SK-N-SH (cell line): ENCODE measurements at regions not wholly inside any gene's neighbourhood (a gene's known extent, or its start where the extent isn't known, plus 50 kb on each side); places are given as distances from the start of the nearest gene placed in this dataset.

ENCODE experiments used
- CTCF ChIA-PET: fragments of 300-600, 350-600 bp; formaldehyde crosslinking; extraction: SDS; loops from one replicate; lab custom pipeline; 2021; lab: Yijun Ruan, JAX
- POLR2A ChIA-PET: fragments of 350-600 bp; sonication (Branson Sonifier 250); formaldehyde crosslinking; extraction: SDS; loops from one replicate; lab custom pipeline; 2020; ENCODE audit warnings: antibody characterized with exemption, inconsistent platforms; lab: Yijun Ruan, JAX
- DNase-seq: peaks from one replicate; pipeline ENCODE4 v3.0.0; 2012
- H2AFZ ChIP-seq: fragments of 200-600 bp; sonication (generic); 2 replicates; pipeline ENCODE4 v1.8.1; 2016; ENCODE audit warnings: antibody characterized with exemption, mild to moderate bottlenecking, low read depth
- H3F3A ChIP-seq: fragments of 200-600 bp; sonication (generic); replicated peaks from 2 replicates; pipeline ENCODE3; 2016; ENCODE audit warnings: antibody characterized with exemption, mild to moderate bottlenecking; ENCODE audit not compliant: insufficient read depth
- H3K27ac ChIP-seq, 2 experiments: fragments of 200-500 bp in 1 of 2; fragments of 200-600 bp in 1 of 2; sonication (Bioruptor generic) in 1 of 2; sonication (generic), shearing (Covaris generic) in 1 of 2; 2 replicates each; pipeline versions ENCODE4 v1.5.1 to v1.6.1; 2014 to 2016; ENCODE audit warnings: low read depth in 2 of 2, inconsistent platforms in 1 of 2, low read length in 1 of 2, mild to moderate bottlenecking in 1 of 2, mixed read lengths in 1 of 2
- H3K27me3 ChIP-seq: fragments of 200-600 bp; sonication (generic), shearing (Covaris generic); 2 replicates; pipeline ENCODE4 v1.6.1; 2016; ENCODE audit warnings: mixed run types; ENCODE audit not compliant: insufficient read depth
- H3K36me3 ChIP-seq, 2 experiments: fragments of 200-500 bp in 1 of 2; fragments of 200-600 bp in 1 of 2; sonication (Bioruptor generic) in 1 of 2; sonication (generic) in 1 of 2; replicated peaks in 1 of 2; 2 replicates each; pipeline versions ENCODE3 to v1.5.1; 2014 to 2016; ENCODE audit warnings: low read length in 1 of 2, mild to moderate bottlenecking in 1 of 2; ENCODE audit not compliant: insufficient read depth in 2 of 2, control insufficient read depth in 1 of 2
- H3K4me1 ChIP-seq, 2 experiments: fragments of 200-500 bp in 1 of 2; fragments of 200-600 bp in 1 of 2; sonication (Bioruptor generic) in 1 of 2; sonication (generic), shearing (Covaris generic) in 1 of 2; 2 replicates each; pipeline versions ENCODE4 v1.5.1 to v1.6.1; 2014 to 2016; ENCODE audit warnings: low read depth in 1 of 2, low read length in 1 of 2, mixed run types in 1 of 2; ENCODE audit not compliant: insufficient read depth in 2 of 2, control insufficient read depth in 1 of 2
- H3K4me2 ChIP-seq: fragments of 200-600 bp; sonication (generic), shearing (Covaris generic); 2 replicates; pipeline ENCODE4 v1.6.1; 2017; ENCODE audit warnings: mixed run types
- H3K4me3 ChIP-seq, 2 experiments: fragments of 200-500 bp in 1 of 2; fragments of 200-600 bp in 1 of 2; sonication (Bioruptor generic) in 1 of 2; sonication (generic), shearing (Covaris generic) in 1 of 2; 2 replicates each; pipeline versions ENCODE4 v1.5.1 to v1.8.1; 2014 to 2016; ENCODE audit warnings: low read depth in 2 of 2, inconsistent platforms in 1 of 2, low read length in 1 of 2, mild to moderate bottlenecking in 1 of 2, mixed read lengths in 1 of 2, moderate library complexity in 1 of 2
- H3K79me2 ChIP-seq: fragments of 200-600 bp; sonication (generic); 2 replicates; pipeline ENCODE4 v1.8.1; 2017; ENCODE audit warnings: mild to moderate bottlenecking; ENCODE audit not compliant: insufficient read depth
- H3K9ac ChIP-seq: fragments of 200-600 bp; sonication (generic); 2 replicates; pipeline ENCODE4 v1.6.1; 2017; ENCODE audit warnings: mixed run types
- H3K9me2 ChIP-seq: fragments of 200-600 bp; sonication (generic); 2 replicates; pipeline ENCODE4 v1.6.1; 2017; ENCODE audit warnings: mixed run types
- H3K9me3 ChIP-seq: fragments of 200-600 bp; sonication (generic); 2 replicates; pipeline ENCODE4 v1.6.1; 2017; ENCODE audit warnings: mixed run types, mild to moderate bottlenecking, moderate library complexity
- H4K20me1 ChIP-seq: fragments of 200-600 bp; sonication (generic); 2 replicates; pipeline ENCODE4 v1.6.1; 2017; ENCODE audit warnings: mild to moderate bottlenecking, mixed run types; ENCODE audit not compliant: insufficient read depth
- CHD2 ChIP-seq: fragments of 150-350 bp; IDR thresholded peaks from 2 replicates; pipeline ENCODE4 v1.6.1; 2018; ENCODE audit warnings: low read length; ENCODE audit not compliant: partially characterized antibody
- CTCF ChIP-seq: fragments of 200-600 bp; sonication (generic); IDR thresholded peaks from 2 replicates; pipeline ENCODE4 v1.6.1; 2017; ENCODE audit warnings: antibody characterized with exemption, mild to moderate bottlenecking, moderate library complexity
- ELF1 ChIP-seq: IDR thresholded peaks from 2 replicates; pipeline ENCODE4 v1.4.0; 2012
- GATA2 ChIP-seq: sonication (generic); formaldehyde crosslinking; IDR thresholded peaks from 2 replicates; pipeline ENCODE4 v1.5.0; 2020; ENCODE audit warnings: mild to moderate bottlenecking, missing genetic modification reagents
- MEF2A ChIP-seq: IDR thresholded peaks from 2 replicates; pipeline ENCODE4 v1.4.0; 2012; ENCODE audit warnings: low read depth, borderline replicate concordance
- NFIC ChIP-seq: IDR thresholded peaks from 2 replicates; pipeline ENCODE4 v1.4.0; 2012; ENCODE audit warnings: borderline replicate concordance
- POLR2AphosphoS5 ChIP-seq: IDR thresholded peaks from 2 replicates; pipeline ENCODE4 v1.6.1; 2012; ENCODE audit warnings: low read depth, low read length
- RAD21 ChIP-seq: IDR thresholded peaks from 2 replicates; pipeline ENCODE4 v1.6.1; 2012; ENCODE audit warnings: mild to moderate bottlenecking, low read length
- REST ChIP-seq: IDR thresholded peaks from 2 replicates; pipeline ENCODE4 v1.6.1; 2012; ENCODE audit warnings: mild to moderate bottlenecking, low read depth, low read length, moderate library complexity
- RFX5 ChIP-seq: IDR thresholded peaks from 2 replicates; pipeline ENCODE4 v1.6.1; 2012; ENCODE audit warnings: mild to moderate bottlenecking, improper control_type of control experiment, low read length
- TAF1 ChIP-seq: IDR thresholded peaks from 2 replicates; pipeline ENCODE4 v1.6.1; 2012; ENCODE audit warnings: low read depth, mild to moderate bottlenecking, low read length, moderate library complexity, borderline replicate concordance
- USF1 ChIP-seq: IDR thresholded peaks from 2 replicates; pipeline ENCODE4 v1.4.0; 2012; ENCODE audit warnings: low read depth, borderline replicate concordance
- YY1 ChIP-seq: IDR thresholded peaks from 2 replicates; pipeline ENCODE4 v1.4.0; 2012; ENCODE audit warnings: low read depth, mild to moderate bottlenecking
- WGBS: methylation state at CpG from one replicate; pipeline ENCODE4 v1.1.6; 2017; ENCODE audit warnings: low lambda C conversion rate; 5-methylcytosine and 5-hydroxymethylcytosine counted together

- TF ChIP-seq USF1, result no peak
- TF ChIP-seq MEF2A, result no peak
Observed at GRCh38 chr1:5477716-5478115, 514.5 kb downstream of the NPHP4 start (continued).

- Histone ChIP-seq H3K27me3 (no peaks in the 10 kb centered on the region), H3K9me3 (no peaks in the 10 kb centered on the region), H3K27ac (no peak overlapping the region), H3K36me3 (no peaks in the 10 kb centered on the region), H3K79me2 (no peaks in the 10 kb centered on the region), H3K4me3 (no peak overlapping the region), H3K9me2 (no peaks in the 10 kb centered on the region), H3K4me2 (no peak overlapping the region), H4K20me1 (no peaks in the 10 kb centered on the region)
- DNase-seq, result no peak
- POLR2A ChIA-PET, result no interaction called here
- 42% methylated on average over 2 of the region's 5 CpGs for WGBS
- TF ChIP-seq RAD21 (no peak), ELF1 (no peak), GATA2 (CRISPR knock-in tag) (no peak), NFIC (no peak), TAF1 (no peak), RFX5 (no peak), CHD2 (no peak), YY1 (no peak), REST (no peak), POLR2AphosphoS5 (no peak), MEF2A (no peak), CTCF (no peak)
- TF ChIP-seq, all 33 proteins: peak for 0
- H3K9ac ChIP-seq, result no peak overlapping the region
- H2AFZ ChIP-seq, result no peak overlapping the region
- peaks cover 0 to 19% of the 10 kb centered on the region in 2 experiments; a peak in 1 of 4 replicates for H3K4me1 ChIP-seq
- CTCF ChIA-PET, result no interaction called here
- H3F3A ChIP-seq, result no peaks in the 10 kb centered on the region
Observed at GRCh38 chr1:5475572-5475971, 516.7 kb downstream of the NPHP4 start.
